ENCODE measurements at regions not wholly inside any gene's neighbourhood (a gene's known extent, or its start where the extent isn't known, plus 50 kb on each side); places are given as distances from the start of the nearest gene placed in this dataset.
"Not testable (repeated sequence)": the region's sequence is repeated elsewhere in the genome, so short reads cannot be mapped to it uniquely, and the experiment has no call there.

GRCh38 chr12:115371711-115372110 is 687.7 kb upstream of the TBX3 start:
- H3K4me1 ChIP-seq, result no peaks in the 10 kb centered on the region
- TF ChIP-seq CTCF (IDR thresholded peaks at IDR 0.05), result no peak
- TF ChIP-seq POLR2A (IDR thresholded peaks at IDR 0.05), result no peak
- intact Hi-C loops (cut with DNase I), result no loop called here
- WGBS, 2 donors, result 80 to 83% methylated on average over 4 of the region's 4 CpGs
- DNase-seq (no peak), ATAC-seq (no peak)
- H3K36me3 ChIP-seq (replicated peaks in 1 of 2; ENCODE audit: insufficient read depth in 1 of 2, low read depth in 2 of 2), result no peaks in the 10 kb centered on the region
- no peaks in the 10 kb centered on the region for H3K27me3 ChIP-seq
- H3K27ac ChIP-seq, result no peak overlapping the region
- no peak overlapping the region for H3K4me3 ChIP-seq
- no peaks in the 10 kb centered on the region for H3K9me3 ChIP-seq

- Histone ChIP-seq H3K27me3 (no peaks in the 10 kb centered on the region), H3K4me3 (no peak overlapping the region), H3K27ac (no peak overlapping the region), H3K4me1 (no peaks in the 10 kb centered on the region), H3K9me3 (no peaks in the 10 kb centered on the region), H3K36me3 (replicated peaks in 1 of 2; ENCODE audit: insufficient read depth in 1 of 2, low read depth in 2 of 2) (no peaks in the 10 kb centered on the region)
- TF ChIP-seq CTCF (IDR thresholded peaks at IDR 0.05) (no peak), POLR2A (IDR thresholded peaks at IDR 0.05) (no peak)
- DNase-seq (no peak), ATAC-seq (no peak)
- intact Hi-C loops (cut with DNase I), result no loop called here
- WGBS, 2 donors, result 22 to 28% methylated on average over 6 of the region's 6 CpGs
These were observed 686.7 kb upstream of the TBX3 start for GRCh38 chr12:115370650-115371049.

- Histone ChIP-seq H3K4me3 (no peak overlapping the region), H3K9me3 (no peaks in the 10 kb centered on the region), H3K27me3 (no peaks in the 10 kb centered on the region), H3K27ac (no peak overlapping the region), H3K36me3 (replicated peaks in 1 of 2; ENCODE audit: insufficient read depth in 1 of 2, low read depth in 2 of 2) (no peaks in the 10 kb centered on the region), H3K4me1 (no peaks in the 10 kb centered on the region)
- intact Hi-C loops (cut with DNase I), result no loop called here
- DNase-seq (no peak), ATAC-seq (no peak)
- TF ChIP-seq POLR2A (IDR thresholded peaks at IDR 0.05), result no peak
- TF ChIP-seq CTCF (IDR thresholded peaks at IDR 0.05), result no peak
- WGBS, 2 donors, result 52 to 74% methylated on average over 3 of the region's 3 CpGs
These were observed 686.2 kb upstream of the TBX3 start for GRCh38 chr12:115370207-115370606.

GRCh38 chr12:115366277-115366676 is 682.3 kb upstream of the TBX3 start:
- H3K36me3 ChIP-seq (replicated peaks in 1 of 2; ENCODE audit: insufficient read depth in 1 of 2, low read depth in 2 of 2); H3K9me3 ChIP-seq; DNase-seq; H3K4me1 ChIP-seq; ATAC-seq; H3K4me3 ChIP-seq; H3K27me3 ChIP-seq; intact Hi-C loops (cut with DNase I); H3K27ac ChIP-seq: not testable (repeated sequence)
- 65 to 70% methylated on average over 4 of the region's 4 CpGs for WGBS, 2 donors

- H3K4me3 ChIP-seq; ATAC-seq; H3K9me3 ChIP-seq; H3K27me3 ChIP-seq; DNase-seq; H3K36me3 ChIP-seq (replicated peaks in 1 of 2; ENCODE audit: insufficient read depth in 1 of 2, low read depth in 2 of 2); H3K4me1 ChIP-seq; H3K27ac ChIP-seq; intact Hi-C loops (cut with DNase I): not testable (repeated sequence)
- WGBS, 2 donors, result 70 to 71% methylated on average over 4 of the region's 4 CpGs
These were observed 681.8 kb upstream of the TBX3 start for GRCh38 chr12:115365765-115366164.

- no peaks in the 10 kb centered on the region for H3K36me3 ChIP-seq (replicated peaks in 1 of 2; ENCODE audit: insufficient read depth in 1 of 2, low read depth in 2 of 2)
- TF ChIP-seq CTCF (IDR thresholded peaks at IDR 0.05), result no peak
- no peak for TF ChIP-seq POLR2A (IDR thresholded peaks at IDR 0.05)
- H3K27ac ChIP-seq, result no peak overlapping the region
- no peak for ATAC-seq
- H3K4me3 ChIP-seq, result no peak overlapping the region
- no peak for DNase-seq
- H3K4me1 ChIP-seq, result no peaks in the 10 kb centered on the region
- no peaks in the 10 kb centered on the region for H3K9me3 ChIP-seq
- intact Hi-C loops (cut with DNase I), result no loop called here
- no peaks in the 10 kb centered on the region for H3K27me3 ChIP-seq
- 19 to 26% methylated on average over 3 of the region's 3 CpGs for WGBS, 2 donors
These were observed 680.9 kb upstream of the TBX3 start for GRCh38 chr12:115364921-115365320.
